HEK293 (cell line): ENCODE measurements at regions not wholly inside any gene's neighbourhood (a gene's known extent, or its start where the extent isn't known, plus 50 kb on each side); places are given as distances from the start of the nearest gene placed in this dataset.

Source experiments
- ZBTB44 ChIP-seq: fragments of 450-650 bp; IDR thresholded peaks from 2 replicates; pipeline ENCODE4 v1.5.1; 2018; ENCODE audit warnings: missing biosample characterization, mild to moderate bottlenecking, missing genetic modification characterization
- ZNF776 ChIP-seq: fragments of 450-650 bp; formaldehyde crosslinking; IDR thresholded peaks from 2 replicates; pipeline ENCODE4 v1.5.0; 2017; ENCODE audit warnings: missing biosample characterization, missing genetic modification characterization, borderline replicate concordance

- TF ChIP-seq ZBTB44 (tag by site-specific recombination) (no peak), ZNF776 (tag by site-specific recombination) (no peak)
Measured at GRCh38 chr18:79629606-79630005, 50.0 kb upstream of the CTDP1 start (continued).
